ENCODE measurements at regions not wholly inside any gene's neighbourhood (a gene's known extent, or its start where the extent isn't known, plus 50 kb on each side); places are given as distances from the start of the nearest gene placed in this dataset.

GRCh38 chr14:34059037-34059924 lies 108.4 kb upstream of the EGLN3 start:
- TF ChIP-seq CTCF (IDR thresholded peaks at IDR 0.05 in 2 of 3, conservative IDR thresholded peaks at IDR 0.05 in 1 of 3; ENCODE audit: borderline replicate concordance in 1 of 3, insufficient read depth in 1 of 3, low read depth in 2 of 3, low read length in 2 of 3) (no peak), ZNF274 (IDR thresholded peaks at IDR 0.05; ENCODE audit: low read depth, low read length) (no peak), EZH2phosphoT487 (IDR thresholded peaks at IDR 0.05; ENCODE audit: borderline replicate concordance) (no peak), TCF7L2 (IDR thresholded peaks at IDR 0.05; ENCODE audit: borderline replicate concordance, extremely low read depth, insufficient read depth, insufficient read length) (no peak), POLR2A (IDR thresholded peaks at IDR 0.05; ENCODE audit: borderline replicate concordance, extremely low read depth, insufficient read depth, insufficient read length) (no peak), CEBPB (IDR thresholded peaks at IDR 0.05; ENCODE audit: low read depth) (no peak), REST (IDR thresholded peaks at IDR 0.05; ENCODE audit: low read depth) (no peak), ZFX (IDR thresholded peaks at IDR 0.05) (no peak), POLR2AphosphoS5 (IDR thresholded peaks at IDR 0.05; ENCODE audit: low read depth, low read length) (no peak), RAD21 (IDR thresholded peaks at IDR 0.05; ENCODE audit: low read depth) (no peak), EZH2 (IDR thresholded peaks at IDR 0.05) (no peak)

Data from HCT116 (cell line).